Stomach (tissue), 4 donors: ENCODE measurements at regions not wholly inside any gene's neighbourhood (a gene's known extent, or its start where the extent isn't known, plus 50 kb on each side); places are given as distances from the start of the nearest gene placed in this dataset.

Experiments
- CTCF ChIP-seq, 7 experiments: fragments of 450-650 bp in 4 of 7; fragments of 200-600 bp in 3 of 7; sonication (generic) in 3 of 7; IDR thresholded peaks; one replicate each; pipeline ENCODE4 v1.5.1; 2016 to 2019; ENCODE audit warnings: antibody characterized with exemption in 7 of 7, control low read depth in 2 of 7, mild to moderate bottlenecking in 1 of 7
- POLR2A ChIP-seq, 4 donors: fragments of 450-650 bp; IDR thresholded peaks; one replicate each; pipeline ENCODE4 v1.6.1; 2016; ENCODE audit warnings: antibody characterized with exemption in 4 of 4, control low read depth in 2 of 4, mild to moderate bottlenecking in 1 of 4, moderate library complexity in 1 of 4

DNA sequence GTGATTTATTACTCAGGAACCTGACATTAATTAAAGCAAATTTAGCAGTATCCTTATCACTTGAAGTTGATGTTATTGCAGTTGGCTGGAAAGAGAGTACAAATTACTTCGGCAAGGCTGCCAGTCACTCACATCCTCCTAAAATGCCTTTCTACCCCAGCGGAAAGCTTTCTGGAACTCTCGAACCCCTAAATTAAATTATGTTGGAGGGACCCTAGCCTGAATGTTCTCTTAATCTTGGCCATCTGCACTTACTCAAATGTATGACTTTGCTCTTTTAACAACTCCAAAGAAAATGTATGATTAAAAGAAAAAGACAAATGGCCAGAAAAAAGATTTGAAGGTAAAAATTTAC is 242.6 kb upstream of the USP25 start:
- no peak for TF ChIP-seq CTCF (IDR thresholded peaks at IDR 0.05)
- TF ChIP-seq POLR2A (IDR thresholded peaks at IDR 0.05) = no peak
